OCI-LY3 (cell line): ENCODE measurements at regions not wholly inside any gene's neighbourhood (a gene's known extent, or its start where the extent isn't known, plus 50 kb on each side); places are given as distances from the start of the nearest gene placed in this dataset.

ENCODE experiments used
- EZH2phosphoT487 ChIP-seq: fragments of 200-600 bp; shearing (Covaris generic); IDR thresholded peaks from 2 replicates; pipeline ENCODE4 v1.6.1; 2018; ENCODE audit warnings: antibody characterized with exemption, mixed run types, low read depth
- TF ChIP-seq, protein P1 (sequence below): fragments of 200-600, 300-600 bp; sonication (generic); IDR thresholded peaks from 2 replicates; pipeline ENCODE4 v1.5.1; 2014; ENCODE audit warnings: antibody characterized with exemption, low read length, low read depth

DNA sequence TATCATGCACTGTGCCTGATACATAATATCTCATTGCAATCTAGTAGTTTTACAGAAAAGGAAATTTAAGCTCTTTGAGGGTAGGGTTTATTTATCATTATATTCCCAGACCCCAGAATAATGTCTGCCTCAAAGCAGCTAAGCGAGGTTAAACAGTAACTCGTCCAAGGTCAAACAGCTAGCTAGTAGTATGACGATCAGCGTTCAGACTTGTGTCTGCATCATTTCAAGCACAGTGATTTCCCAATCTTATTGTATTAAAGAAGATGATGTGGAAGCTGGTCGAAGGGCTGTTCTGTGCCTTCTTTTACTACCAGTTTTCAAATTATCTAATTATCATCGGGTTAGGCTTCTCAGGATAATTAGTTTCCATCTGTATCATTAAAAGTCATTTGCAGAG lies 55.1 kb upstream of the NFIB start:
- TF ChIP-seq, protein P1, sequence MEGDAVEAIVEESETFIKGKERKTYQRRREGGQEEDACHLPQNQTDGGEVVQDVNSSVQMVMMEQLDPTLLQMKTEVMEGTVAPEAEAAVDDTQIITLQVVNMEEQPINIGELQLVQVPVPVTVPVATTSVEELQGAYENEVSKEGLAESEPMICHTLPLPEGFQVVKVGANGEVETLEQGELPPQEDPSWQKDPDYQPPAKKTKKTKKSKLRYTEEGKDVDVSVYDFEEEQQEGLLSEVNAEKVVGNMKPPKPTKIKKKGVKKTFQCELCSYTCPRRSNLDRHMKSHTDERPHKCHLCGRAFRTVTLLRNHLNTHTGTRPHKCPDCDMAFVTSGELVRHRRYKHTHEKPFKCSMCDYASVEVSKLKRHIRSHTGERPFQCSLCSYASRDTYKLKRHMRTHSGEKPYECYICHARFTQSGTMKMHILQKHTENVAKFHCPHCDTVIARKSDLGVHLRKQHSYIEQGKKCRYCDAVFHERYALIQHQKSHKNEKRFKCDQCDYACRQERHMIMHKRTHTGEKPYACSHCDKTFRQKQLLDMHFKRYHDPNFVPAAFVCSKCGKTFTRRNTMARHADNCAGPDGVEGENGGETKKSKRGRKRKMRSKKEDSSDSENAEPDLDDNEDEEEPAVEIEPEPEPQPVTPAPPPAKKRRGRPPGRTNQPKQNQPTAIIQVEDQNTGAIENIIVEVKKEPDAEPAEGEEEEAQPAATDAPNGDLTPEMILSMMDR: no peak
- no peak for TF ChIP-seq EZH2phosphoT487
